Skeletal muscle tissue (tissue), 3 donors: ENCODE measurements at regions not wholly inside any gene's neighbourhood (a gene's known extent, or its start where the extent isn't known, plus 50 kb on each side); places are given as distances from the start of the nearest gene placed in this dataset.
"Not testable (repeated sequence)": the region's sequence is repeated elsewhere in the genome, so short reads cannot be mapped to it uniquely, and the experiment has no call there.

Experiments used
- H3K27ac ChIP-seq: one replicate; pipeline ENCODE4 v1.7.0; 2013; ENCODE audit warnings: mild to moderate bottlenecking, low read depth, low read length, inconsistent platforms
- H3K27me3 ChIP-seq, 3 donors: one replicate each; pipeline ENCODE4 v1.7.0; 2013; ENCODE audit warnings: low read length in 3 of 3; ENCODE audit not compliant: control insufficient read depth in 3 of 3, insufficient read depth in 3 of 3
- H3K36me3 ChIP-seq, 3 donors: one replicate each; pipeline ENCODE4 v1.7.0; 2013; ENCODE audit warnings: low read length in 3 of 3; ENCODE audit not compliant: control insufficient read depth in 3 of 3, insufficient read depth in 3 of 3
- H3K4me1 ChIP-seq, 3 donors: one replicate each; pipeline ENCODE4 v1.7.0; 2013; ENCODE audit warnings: low read length in 3 of 3, mild to moderate bottlenecking in 3 of 3; ENCODE audit not compliant: control insufficient read depth in 3 of 3, insufficient read depth in 3 of 3
- H3K4me3 ChIP-seq, 3 donors: one replicate each; pipeline ENCODE4 v1.7.0; 2013; ENCODE audit warnings: low read length in 3 of 3
- H3K9ac ChIP-seq, 3 donors: one replicate each; pipeline ENCODE4 v1.7.0; 2013; ENCODE audit warnings: low read length in 3 of 3, mild to moderate bottlenecking in 3 of 3, moderate library complexity in 2 of 3, low read depth in 1 of 3
- H3K9me3 ChIP-seq, 3 donors: one replicate each; pipeline ENCODE4 v1.7.0; 2013; ENCODE audit warnings: low read length in 3 of 3; ENCODE audit not compliant: control insufficient read depth in 3 of 3
- donor health status: Osteomylitis.

- H3K4me1 ChIP-seq, H3K27me3 ChIP-seq, H3K9ac ChIP-seq, H3K36me3 ChIP-seq, H3K27ac ChIP-seq, H3K9me3 ChIP-seq, H3K4me3 ChIP-seq: not testable (repeated sequence)
Measured at GRCh38 chr15:95637234-95637633, 693.3 kb upstream of the NR2F2 start.

GRCh38 chr15:95639208-95639607, 691.3 kb upstream of the NR2F2 start:
- H3K36me3 ChIP-seq, result no peaks in the 10 kb centered on the region
- no peaks in the 10 kb centered on the region for H3K9me3 ChIP-seq
- no peaks in the 10 kb centered on the region for H3K4me1 ChIP-seq
- H3K9ac ChIP-seq, result no peak overlapping the region
- H3K27ac ChIP-seq, result no peak overlapping the region
- H3K4me3 ChIP-seq, result no peak overlapping the region
- no peaks in the 10 kb centered on the region for H3K27me3 ChIP-seq

GRCh38 chr15:95644100-95644875, 686.2 kb upstream of the NR2F2 start:
- no peak overlapping the region for H3K27ac ChIP-seq
- H3K36me3 ChIP-seq, result no peaks in the 10 kb centered on the region

GRCh38 chr15:95645791-95646338, 684.6 kb upstream of the NR2F2 start:
- Histone ChIP-seq H3K9ac (no peak overlapping the region), H3K27ac (no peak overlapping the region), H3K9me3 (no peaks in the 10 kb centered on the region), H3K36me3 (no peaks in the 10 kb centered on the region), H3K4me3 (no peak overlapping the region), H3K27me3 (no peaks in the 10 kb centered on the region), H3K4me1 (no peaks in the 10 kb centered on the region)

More at GRCh38 chr15:95644100-95644875, 686.2 kb upstream of the NR2F2 start:
- Histone ChIP-seq H3K4me1 (no peaks in the 10 kb centered on the region), H3K27me3 (no peaks in the 10 kb centered on the region), H3K9me3 (no peaks in the 10 kb centered on the region), H3K4me3 (no peak overlapping the region), H3K9ac (no peak overlapping the region)

- H3K27ac ChIP-seq, result no peak overlapping the region
- no peak overlapping the region for H3K4me3 ChIP-seq
- no peaks in the 10 kb centered on the region for H3K9me3 ChIP-seq
- no peaks in the 10 kb centered on the region for H3K36me3 ChIP-seq
- no peak overlapping the region for H3K9ac ChIP-seq
- no peaks in the 10 kb centered on the region for H3K27me3 ChIP-seq
- no peaks in the 10 kb centered on the region for H3K4me1 ChIP-seq
Measured at GRCh38 chr15:95646484-95647273, 683.8 kb upstream of the NR2F2 start.

- Histone ChIP-seq H3K9me3 (no peaks in the 10 kb centered on the region), H3K27ac (no peak overlapping the region), H3K36me3 (no peaks in the 10 kb centered on the region), H3K4me1 (no peaks in the 10 kb centered on the region), H3K27me3 (no peaks in the 10 kb centered on the region), H3K9ac (no peak overlapping the region), H3K4me3 (no peak overlapping the region)
Measured at GRCh38 chr15:95647531-95648277, 682.8 kb upstream of the NR2F2 start.

GRCh38 chr15:95653361-95653805, 677.1 kb upstream of the NR2F2 start:
- Histone ChIP-seq H3K36me3 (no peaks in the 10 kb centered on the region), H3K9me3 (no peaks in the 10 kb centered on the region), H3K27me3 (no peaks in the 10 kb centered on the region), H3K4me1 (no peaks in the 10 kb centered on the region), H3K4me3 (no peak overlapping the region), H3K9ac (no peak overlapping the region), H3K27ac (no peak overlapping the region)

GRCh38 chr15:95655089-95655607, 675.4 kb upstream of the NR2F2 start:
- H3K4me3 ChIP-seq, result no peak overlapping the region
- no peaks in the 10 kb centered on the region for H3K9me3 ChIP-seq
- H3K27ac ChIP-seq, result no peak overlapping the region
- no peaks in the 10 kb centered on the region for H3K4me1 ChIP-seq
- no peak overlapping the region for H3K9ac ChIP-seq
- no peaks in the 10 kb centered on the region for H3K27me3 ChIP-seq
- no peaks in the 10 kb centered on the region for H3K36me3 ChIP-seq

- H3K27me3 ChIP-seq, result no peaks in the 10 kb centered on the region
- no peak overlapping the region for H3K27ac ChIP-seq
- H3K4me3 ChIP-seq, result no peak overlapping the region
- H3K9me3 ChIP-seq, result no peaks in the 10 kb centered on the region
- H3K9ac ChIP-seq, result no peak overlapping the region
- no peaks in the 10 kb centered on the region for H3K36me3 ChIP-seq
- no peaks in the 10 kb centered on the region for H3K4me1 ChIP-seq
Measured at GRCh38 chr15:95656595-95656994, 673.9 kb upstream of the NR2F2 start.
